SK-N-SH treated with all-trans-retinoic acid at 6 μM for 48 hours (cell line): ENCODE measurements at regions not wholly inside any gene's neighbourhood (a gene's known extent, or its start where the extent isn't known, plus 50 kb on each side); places are given as distances from the start of the nearest gene placed in this dataset.

Experiments
- CREB5 ChIP-seq: fragments of 250-450 bp; sonication (Bioruptor Pico); IDR thresholded peaks from 2 replicates; pipeline ENCODE4 v1.5.1; 2020; ENCODE audit warnings: low read depth, mild to moderate bottlenecking, moderate library complexity
- OSR1 ChIP-seq: fragments of 250-450 bp; sonication (Bioruptor Pico); IDR thresholded peaks from 2 replicates; pipeline ENCODE4 v1.8.0; 2022; ENCODE audit warnings: moderate library complexity, mild to moderate bottlenecking, inconsistent platforms
- ZFP30 ChIP-seq: fragments of 450-650 bp; formaldehyde crosslinking; IDR thresholded peaks from 2 replicates; pipeline ENCODE4 v1.5.0; 2022; ENCODE audit warnings: mild to moderate bottlenecking, moderate library complexity

DNA sequence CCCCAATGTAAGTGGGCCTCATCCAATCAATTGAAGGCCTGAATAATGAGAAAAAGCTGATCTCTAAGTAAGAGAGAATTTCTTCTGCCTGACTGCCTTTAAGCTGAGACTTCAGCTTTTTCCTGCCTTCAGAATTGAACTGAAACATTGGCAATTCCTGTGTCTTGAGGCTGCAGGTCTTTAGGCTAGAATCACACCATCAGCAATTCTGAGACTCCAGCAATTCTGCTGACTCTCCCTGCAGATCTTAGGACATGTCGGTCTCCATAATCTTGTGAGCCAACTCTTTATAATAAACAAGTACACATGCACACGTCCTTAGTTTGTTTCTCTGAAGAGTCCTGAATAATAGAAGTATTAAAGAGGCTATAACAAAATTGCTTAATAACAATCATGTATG, 209.1 kb downstream of the FSIP2 start:
- TF ChIP-seq CREB5 (no peak), ZFP30 (no peak), OSR1 (CRISPR knock-in tag) (no peak)
